ENCODE measurements at regions not wholly inside any gene's neighbourhood (a gene's known extent, or its start where the extent isn't known, plus 50 kb on each side); places are given as distances from the start of the nearest gene placed in this dataset.

DNA sequence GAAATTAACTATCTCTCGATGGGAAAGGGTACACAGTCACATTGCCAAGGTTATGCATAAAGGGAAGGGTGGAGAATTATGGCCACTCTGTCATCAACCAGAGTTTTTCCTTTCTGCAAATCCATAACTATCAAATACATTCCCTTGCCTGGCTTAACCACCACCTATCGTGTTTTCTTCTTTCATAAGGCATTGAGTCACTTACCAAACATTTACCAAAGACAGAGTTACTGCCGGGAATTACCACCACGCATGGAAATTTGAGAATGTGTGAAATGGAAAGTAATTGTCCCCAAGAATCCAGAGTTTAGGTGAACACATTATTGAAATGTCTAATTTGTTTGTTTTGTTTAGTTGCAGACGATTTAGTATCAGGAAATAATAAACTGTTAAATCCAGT lies 134.3 kb upstream of the LRRN1 start:
- H3K27ac Mint-ChIP-seq = no peak overlapping the region

DNA sequence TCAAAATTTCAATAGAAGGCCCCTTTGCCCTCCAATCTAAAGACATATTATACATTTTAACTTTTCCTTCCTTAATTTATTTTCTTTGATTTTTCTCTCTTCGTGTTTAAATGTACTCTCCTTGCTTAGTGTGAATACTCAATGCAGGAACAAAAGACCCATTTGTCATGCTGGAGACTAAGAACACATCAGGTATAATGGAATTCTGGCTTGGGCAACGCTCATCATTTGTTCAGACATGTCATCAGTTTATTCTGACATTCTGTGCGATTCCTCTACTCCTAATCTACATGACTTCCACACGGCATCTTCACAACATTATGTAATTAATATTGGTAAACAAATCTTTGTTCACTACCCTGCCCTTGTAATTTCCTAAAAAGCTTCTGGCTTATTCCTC lies 136.6 kb upstream of the LRRN1 start:
- WGBS (ENCODE audit: insufficient coverage) = 83% methylated on average over 1 of the region's 4 CpGs
- DNase-seq (no peak), ATAC-seq (ENCODE audit: low read depth) (no peak)
- no peak overlapping the region for H3K4me3 Mint-ChIP-seq
- H3K9me3 ChIP-seq (ENCODE audit: control extremely low read depth in 1 of 3, control insufficient read depth in 2 of 3, insufficient read depth in 1 of 3, low read length in 2 of 3) = peaks cover 0 to 4% (median 1%) of the 10 kb centered on the region in 3 donors
- H3K36me3 ChIP-seq (replicated peaks in 1 of 2; ENCODE audit: control extremely low read depth in 1 of 2, control insufficient read depth in 1 of 2, extremely low read depth in 1 of 2, insufficient read depth in 2 of 2, low read length in 1 of 2) = no peaks in the 10 kb centered on the region
- no peak overlapping the region for H3K4me2 ChIP-seq (replicated peaks; ENCODE audit: low read depth, low read length, poor library complexity, severe bottlenecking)
- no peak overlapping the region for H3K4me3 ChIP-seq (ENCODE audit: control extremely low read depth in 1 of 5, extremely low read depth in 1 of 5, insufficient read depth in 1 of 5, low read depth in 2 of 5, low read length in 4 of 5)
- H3K79me2 ChIP-seq (ENCODE audit: control insufficient read depth, insufficient read depth, low read length) = no peaks in the 10 kb centered on the region
- H3K27me3 ChIP-seq (replicated peaks in 1 of 4; ENCODE audit: control extremely low read depth in 1 of 4, control insufficient read depth in 3 of 4, insufficient read depth in 4 of 4, low read length in 3 of 4) = no peaks in the 10 kb centered on the region
- no peak overlapping the region for H3K27ac ChIP-seq (ENCODE audit: low read length in 2 of 2)
- H3K9me3 Mint-ChIP-seq (ENCODE audit: insufficient read depth) = peaks cover 5% of the 10 kb centered on the region
- H2AFZ ChIP-seq (ENCODE audit: insufficient read depth, low read depth, low read length, poor library complexity, severe bottlenecking) = no peak overlapping the region
- POLR2A ChIA-PET = no interaction called here
- H3K27ac Mint-ChIP-seq = no peak overlapping the region
- peaks cover 4 to 13% of the 10 kb centered on the region in 2 donors for H3K4me1 ChIP-seq (ENCODE audit: control insufficient read depth in 2 of 2, insufficient read depth in 2 of 2, low read length in 2 of 2)
- H3K27me3 Mint-ChIP-seq = no peaks in the 10 kb centered on the region
- H3K9ac ChIP-seq (ENCODE audit: low read length) = no peak overlapping the region
- CTCF ChIA-PET = no interaction called here
- TF ChIP-seq, protein P1, sequence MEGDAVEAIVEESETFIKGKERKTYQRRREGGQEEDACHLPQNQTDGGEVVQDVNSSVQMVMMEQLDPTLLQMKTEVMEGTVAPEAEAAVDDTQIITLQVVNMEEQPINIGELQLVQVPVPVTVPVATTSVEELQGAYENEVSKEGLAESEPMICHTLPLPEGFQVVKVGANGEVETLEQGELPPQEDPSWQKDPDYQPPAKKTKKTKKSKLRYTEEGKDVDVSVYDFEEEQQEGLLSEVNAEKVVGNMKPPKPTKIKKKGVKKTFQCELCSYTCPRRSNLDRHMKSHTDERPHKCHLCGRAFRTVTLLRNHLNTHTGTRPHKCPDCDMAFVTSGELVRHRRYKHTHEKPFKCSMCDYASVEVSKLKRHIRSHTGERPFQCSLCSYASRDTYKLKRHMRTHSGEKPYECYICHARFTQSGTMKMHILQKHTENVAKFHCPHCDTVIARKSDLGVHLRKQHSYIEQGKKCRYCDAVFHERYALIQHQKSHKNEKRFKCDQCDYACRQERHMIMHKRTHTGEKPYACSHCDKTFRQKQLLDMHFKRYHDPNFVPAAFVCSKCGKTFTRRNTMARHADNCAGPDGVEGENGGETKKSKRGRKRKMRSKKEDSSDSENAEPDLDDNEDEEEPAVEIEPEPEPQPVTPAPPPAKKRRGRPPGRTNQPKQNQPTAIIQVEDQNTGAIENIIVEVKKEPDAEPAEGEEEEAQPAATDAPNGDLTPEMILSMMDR (IDR thresholded peaks at IDR 0.05) = no peak
- TF ChIP-seq EZH2 (IDR thresholded peaks at IDR 0.05; ENCODE audit: borderline replicate concordance, insufficient read depth, low read depth, low read length, poor library complexity, severe bottlenecking) = no peak
- H4K20me1 ChIP-seq (ENCODE audit: control insufficient read depth, insufficient read depth, low read length, poor library complexity, severe bottlenecking) = no peaks in the 10 kb centered on the region
- intact Hi-C loops (cut with micrococcal nuclease) = no loop called here
- peaks cover 14% of the 10 kb centered on the region for H3K4me1 Mint-ChIP-seq

More for the DNA sequence above, 134.3 kb upstream of the LRRN1 start:
- whole genome bisulfite sequencing (ENCODE audit: insufficient coverage) = no CpG with 5 or more reads among the region's 5 CpGs
- ChIA-PET POLR2A (no interaction called here), CTCF (no interaction called here)
- ATAC-seq (ENCODE audit: low read depth) (no peak), DNase-seq (no peak)
- TF ChIP-seq EZH2 (IDR thresholded peaks at IDR 0.05; ENCODE audit: borderline replicate concordance, insufficient read depth, low read depth, low read length, poor library complexity, severe bottlenecking) = no peak
- TF ChIP-seq, protein P1 (IDR thresholded peaks at IDR 0.05) = no peak
- Histone ChIP-seq H3K79me2 (ENCODE audit: control insufficient read depth, insufficient read depth, low read length) (no peaks in the 10 kb centered on the region), H3K4me3 (ENCODE audit: control extremely low read depth in 1 of 5, extremely low read depth in 1 of 5, insufficient read depth in 1 of 5, low read depth in 2 of 5, low read length in 4 of 5) (no peak overlapping the region), H2AFZ (ENCODE audit: insufficient read depth, low read depth, low read length, poor library complexity, severe bottlenecking) (no peak overlapping the region), H3K27me3 (replicated peaks in 1 of 4; ENCODE audit: control extremely low read depth in 1 of 4, control insufficient read depth in 3 of 4, insufficient read depth in 4 of 4, low read length in 3 of 4) (no peaks in the 10 kb centered on the region), H3K4me1 (ENCODE audit: control insufficient read depth in 2 of 2, insufficient read depth in 2 of 2, low read length in 2 of 2) (peaks cover 4 to 13% of the 10 kb centered on the region in 2 donors), H3K27ac (ENCODE audit: low read length in 2 of 2) (no peak overlapping the region), H4K20me1 (ENCODE audit: control insufficient read depth, insufficient read depth, low read length, poor library complexity, severe bottlenecking) (no peaks in the 10 kb centered on the region), H3K36me3 (replicated peaks in 1 of 2; ENCODE audit: control extremely low read depth in 1 of 2, control insufficient read depth in 1 of 2, extremely low read depth in 1 of 2, insufficient read depth in 2 of 2, low read length in 1 of 2) (no peaks in the 10 kb centered on the region), H3K4me2 (replicated peaks; ENCODE audit: low read depth, low read length, poor library complexity, severe bottlenecking) (no peak overlapping the region), H3K9ac (ENCODE audit: low read length) (no peak overlapping the region), H3K9me3 (ENCODE audit: control extremely low read depth in 1 of 3, control insufficient read depth in 2 of 3, insufficient read depth in 1 of 3, low read length in 2 of 3) (peaks cover 1 to 11% (median 6%) of the 10 kb centered on the region in 3 donors)
- Mint-ChIP-seq H3K27me3 (no peaks in the 10 kb centered on the region), H3K4me3 (no peak overlapping the region), H3K4me1 (peaks cover 14% of the 10 kb centered on the region), H3K9me3 (ENCODE audit: insufficient read depth) (peaks cover 4% of the 10 kb centered on the region)
- intact Hi-C loops (cut with micrococcal nuclease) = no loop called here

Data from B cell (primary cell).